WTC11 (cell line): ENCODE measurements at regions not wholly inside any gene's neighbourhood (a gene's known extent, or its start where the extent isn't known, plus 50 kb on each side); places are given as distances from the start of the nearest gene placed in this dataset.

Source experiments
- ATAC-seq: fragments of 200-7000 bp; cut with Tn5 transposase; 2 replicates; pipeline ENCODE4 v1.10.0; 2021; ENCODE audit warnings: mild to moderate bottlenecking, moderate library complexity
- CTCF ChIA-PET: fragments of 300-600 bp; sonication (Branson Sonifier 250); formaldehyde crosslinking; loops from one replicate; lab custom pipeline; 2021; ENCODE audit warnings: antibody characterized with exemption; lab: Charles Lee
- POLR2A ChIA-PET: fragments of 350-600 bp; sonication (Branson Sonifier 250); formaldehyde crosslinking; loops from one replicate; lab custom pipeline; 2021; ENCODE audit warnings: antibody characterized with exemption; lab: Charles Lee
- DNase-seq: peaks from one replicate; pipeline ENCODE4 v3.0.0; 2021; ENCODE audit warnings: low spot score
- H3K27ac Mint-ChIP-seq: 2 replicates; pipeline ENCODE4 v1.8.0; 2021; ENCODE audit warnings: mixed read lengths
- H3K27me3 Mint-ChIP-seq: 2 replicates; pipeline ENCODE4 v1.8.0; 2021; ENCODE audit warnings: low read depth, mild to moderate bottlenecking, moderate library complexity, mixed read lengths
- H3K36me3 Mint-ChIP-seq: 2 replicates; pipeline ENCODE4 v1.8.0; 2021; ENCODE audit warnings: mixed read lengths
- H3K4me1 Mint-ChIP-seq: 2 replicates; pipeline ENCODE4 v1.8.0; 2022; ENCODE audit warnings: mixed read lengths
- H3K4me3 Mint-ChIP-seq: 2 replicates; pipeline ENCODE4 v1.8.0; 2021; ENCODE audit warnings: mild to moderate bottlenecking, moderate library complexity, mixed read lengths
- H3K9me3 Mint-ChIP-seq: 2 replicates; pipeline ENCODE4 v1.8.0; 2021; ENCODE audit warnings: mixed read lengths
- ATF1 ChIP-seq: sonication (generic); formaldehyde crosslinking; IDR thresholded peaks from 2 replicates; pipeline ENCODE4 v1.8.1; 2023; ENCODE audit warnings: mild to moderate bottlenecking, moderate library complexity, missing genetic modification reagents
- CBFB ChIP-seq: sonication (generic); formaldehyde crosslinking; IDR thresholded peaks from 2 replicates; pipeline ENCODE4 v1.8.1; 2022; ENCODE audit warnings: mild to moderate bottlenecking, low read depth, missing genetic modification reagents
- GABPB1 ChIP-seq: sonication (generic); formaldehyde crosslinking; IDR thresholded peaks from 2 replicates; pipeline ENCODE4 v1.8.1; 2023; ENCODE audit warnings: mild to moderate bottlenecking, missing genetic modification reagents
- IRF2 ChIP-seq: sonication (generic); formaldehyde crosslinking; IDR thresholded peaks from 2 replicates; pipeline ENCODE4 v1.8.0; 2022; ENCODE audit warnings: low read depth, missing genetic modification reagents, borderline replicate concordance
- JUN ChIP-seq: sonication (generic); formaldehyde crosslinking; IDR thresholded peaks from 2 replicates; pipeline ENCODE4 v1.8.0; 2023; ENCODE audit warnings: mild to moderate bottlenecking, missing genetic modification reagents
- MYBL2 ChIP-seq: sonication (generic); formaldehyde crosslinking; IDR thresholded peaks from 2 replicates; pipeline ENCODE4 v1.8.1; 2023; ENCODE audit warnings: mild to moderate bottlenecking, moderate library complexity, missing genetic modification reagents
- NFE2L1 ChIP-seq: sonication (generic); formaldehyde crosslinking; IDR thresholded peaks from 2 replicates; pipeline ENCODE4 v1.8.1; 2023; ENCODE audit warnings: missing genetic modification reagents
- NR1H2 ChIP-seq: sonication (generic); formaldehyde crosslinking; IDR thresholded peaks from 2 replicates; pipeline ENCODE4 v1.9.0; 2021; ENCODE audit warnings: mild to moderate bottlenecking, moderate library complexity, missing genetic modification reagents
- NR2C2 ChIP-seq: sonication (generic); formaldehyde crosslinking; IDR thresholded peaks from 2 replicates; pipeline ENCODE4 v1.8.0; 2022; ENCODE audit warnings: mild to moderate bottlenecking, missing genetic modification reagents
- NR3C1 ChIP-seq: sonication (generic); formaldehyde crosslinking; conservative IDR thresholded peaks from 2 replicates; pipeline ENCODE4 v1.8.1; 2023; ENCODE audit warnings: low read depth, mild to moderate bottlenecking, missing genetic modification reagents
- SMAD3 ChIP-seq: sonication (generic); formaldehyde crosslinking; IDR thresholded peaks from 2 replicates; pipeline ENCODE4 v1.8.0; 2022; ENCODE audit warnings: missing genetic modification reagents, mild to moderate bottlenecking, borderline replicate concordance
- SMAD4 ChIP-seq: sonication (generic); formaldehyde crosslinking; IDR thresholded peaks from 2 replicates; pipeline ENCODE4 v1.8.0; 2022; ENCODE audit warnings: mild to moderate bottlenecking, missing genetic modification reagents
- ZNF317 ChIP-seq: sonication (generic); formaldehyde crosslinking; IDR thresholded peaks from 2 replicates; pipeline ENCODE4 v1.8.1; 2023; ENCODE audit warnings: low read depth, mild to moderate bottlenecking, moderate library complexity, missing genetic modification reagents, borderline replicate concordance
- ZNF416 ChIP-seq: fragments of 250-450 bp; sonication (Bioruptor Pico); IDR thresholded peaks from 2 replicates; pipeline ENCODE4 v1.9.0; 2021; ENCODE audit warnings: mild to moderate bottlenecking, inconsistent platforms
- ZNF671 ChIP-seq: fragments of 250-450 bp; sonication (Bioruptor Pico); IDR thresholded peaks from 2 replicates; pipeline ENCODE4 v1.8.0; 2021; ENCODE audit warnings: mild to moderate bottlenecking
- TF ChIP-seq, protein P1 (sequence below): sonication (generic); formaldehyde crosslinking; IDR thresholded peaks from 2 replicates; pipeline ENCODE4 v1.8.1; 2023; ENCODE audit warnings: mild to moderate bottlenecking, missing genetic modification reagents, borderline replicate concordance
- TF ChIP-seq, protein P2 (sequence below): fragments of 250-450 bp; sonication (Bioruptor Pico); IDR thresholded peaks from 2 replicates; pipeline ENCODE4 v1.9.0; 2021; ENCODE audit warnings: mild to moderate bottlenecking
- TF ChIP-seq, protein P3 (sequence below): sonication (generic); formaldehyde crosslinking; IDR thresholded peaks from 2 replicates; pipeline ENCODE4 v1.8.1; 2023; ENCODE audit warnings: mild to moderate bottlenecking, missing genetic modification reagents
- TF ChIP-seq, protein P4 (sequence below): fragments of 250-450 bp; sonication (Bioruptor Pico); IDR thresholded peaks from 2 replicates; pipeline ENCODE4 v1.8.0; 2021; ENCODE audit warnings: mild to moderate bottlenecking
- TF ChIP-seq, protein P5 (sequence below): sonication (generic); formaldehyde crosslinking; IDR thresholded peaks from 2 replicates; pipeline ENCODE4 v1.8.0; 2022; ENCODE audit warnings: missing genetic modification reagents

DNA sequence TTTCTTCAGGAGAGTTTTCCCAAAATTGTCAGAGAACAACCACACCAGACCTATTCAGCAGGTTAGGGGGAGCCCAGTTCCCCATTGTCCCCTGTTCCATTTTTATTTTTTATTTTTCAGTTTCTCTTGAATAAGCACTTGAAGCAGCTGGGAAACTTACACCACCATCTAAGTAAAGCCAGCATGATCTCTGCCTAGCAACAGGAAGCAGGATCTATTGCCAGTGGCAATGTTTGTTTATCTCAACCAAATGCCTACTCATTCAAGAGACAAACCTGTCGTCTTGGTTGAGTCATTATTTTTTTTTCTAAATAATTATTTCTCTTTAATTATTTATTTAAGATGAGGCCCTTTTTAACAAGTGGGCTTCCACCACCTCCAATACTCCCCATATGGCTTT lies 379.3 kb downstream of the PLK2 start:
- POLR2A ChIA-PET: no interaction called here
- ATAC-seq (no peak), DNase-seq (no peak)
- H3K27ac Mint-ChIP-seq: no peak overlapping the region
- TF ChIP-seq JUN (CRISPR knock-in tag) (no peak), CBFB (CRISPR knock-in tag) (no peak), IRF2 (CRISPR knock-in tag) (no peak), NFE2L1 (CRISPR knock-in tag) (no peak)
- TF ChIP-seq, protein P1, sequence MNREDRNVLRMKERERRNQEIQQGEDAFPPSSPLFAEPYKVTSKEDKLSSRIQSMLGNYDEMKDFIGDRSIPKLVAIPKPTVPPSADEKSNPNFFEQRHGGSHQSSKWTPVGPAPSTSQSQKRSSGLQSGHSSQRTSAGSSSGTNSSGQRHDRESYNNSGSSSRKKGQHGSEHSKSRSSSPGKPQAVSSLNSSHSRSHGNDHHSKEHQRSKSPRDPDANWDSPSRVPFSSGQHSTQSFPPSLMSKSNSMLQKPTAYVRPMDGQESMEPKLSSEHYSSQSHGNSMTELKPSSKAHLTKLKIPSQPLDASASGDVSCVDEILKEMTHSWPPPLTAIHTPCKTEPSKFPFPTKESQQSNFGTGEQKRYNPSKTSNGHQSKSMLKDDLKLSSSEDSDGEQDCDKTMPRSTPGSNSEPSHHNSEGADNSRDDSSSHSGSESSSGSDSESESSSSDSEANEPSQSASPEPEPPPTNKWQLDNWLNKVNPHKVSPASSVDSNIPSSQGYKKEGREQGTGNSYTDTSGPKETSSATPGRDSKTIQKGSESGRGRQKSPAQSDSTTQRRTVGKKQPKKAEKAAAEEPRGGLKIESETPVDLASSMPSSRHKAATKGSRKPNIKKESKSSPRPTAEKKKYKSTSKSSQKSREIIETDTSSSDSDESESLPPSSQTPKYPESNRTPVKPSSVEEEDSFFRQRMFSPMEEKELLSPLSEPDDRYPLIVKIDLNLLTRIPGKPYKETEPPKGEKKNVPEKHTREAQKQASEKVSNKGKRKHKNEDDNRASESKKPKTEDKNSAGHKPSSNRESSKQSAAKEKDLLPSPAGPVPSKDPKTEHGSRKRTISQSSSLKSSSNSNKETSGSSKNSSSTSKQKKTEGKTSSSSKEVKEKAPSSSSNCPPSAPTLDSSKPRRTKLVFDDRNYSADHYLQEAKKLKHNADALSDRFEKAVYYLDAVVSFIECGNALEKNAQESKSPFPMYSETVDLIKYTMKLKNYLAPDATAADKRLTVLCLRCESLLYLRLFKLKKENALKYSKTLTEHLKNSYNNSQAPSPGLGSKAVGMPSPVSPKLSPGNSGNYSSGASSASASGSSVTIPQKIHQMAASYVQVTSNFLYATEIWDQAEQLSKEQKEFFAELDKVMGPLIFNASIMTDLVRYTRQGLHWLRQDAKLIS (CRISPR knock-in tag): no peak
- TF ChIP-seq, protein P2, sequence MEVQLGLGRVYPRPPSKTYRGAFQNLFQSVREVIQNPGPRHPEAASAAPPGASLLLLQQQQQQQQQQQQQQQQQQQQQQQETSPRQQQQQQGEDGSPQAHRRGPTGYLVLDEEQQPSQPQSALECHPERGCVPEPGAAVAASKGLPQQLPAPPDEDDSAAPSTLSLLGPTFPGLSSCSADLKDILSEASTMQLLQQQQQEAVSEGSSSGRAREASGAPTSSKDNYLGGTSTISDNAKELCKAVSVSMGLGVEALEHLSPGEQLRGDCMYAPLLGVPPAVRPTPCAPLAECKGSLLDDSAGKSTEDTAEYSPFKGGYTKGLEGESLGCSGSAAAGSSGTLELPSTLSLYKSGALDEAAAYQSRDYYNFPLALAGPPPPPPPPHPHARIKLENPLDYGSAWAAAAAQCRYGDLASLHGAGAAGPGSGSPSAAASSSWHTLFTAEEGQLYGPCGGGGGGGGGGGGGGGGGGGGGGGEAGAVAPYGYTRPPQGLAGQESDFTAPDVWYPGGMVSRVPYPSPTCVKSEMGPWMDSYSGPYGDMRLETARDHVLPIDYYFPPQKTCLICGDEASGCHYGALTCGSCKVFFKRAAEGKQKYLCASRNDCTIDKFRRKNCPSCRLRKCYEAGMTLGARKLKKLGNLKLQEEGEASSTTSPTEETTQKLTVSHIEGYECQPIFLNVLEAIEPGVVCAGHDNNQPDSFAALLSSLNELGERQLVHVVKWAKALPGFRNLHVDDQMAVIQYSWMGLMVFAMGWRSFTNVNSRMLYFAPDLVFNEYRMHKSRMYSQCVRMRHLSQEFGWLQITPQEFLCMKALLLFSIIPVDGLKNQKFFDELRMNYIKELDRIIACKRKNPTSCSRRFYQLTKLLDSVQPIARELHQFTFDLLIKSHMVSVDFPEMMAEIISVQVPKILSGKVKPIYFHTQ: no peak
- TF ChIP-seq, protein P3, sequence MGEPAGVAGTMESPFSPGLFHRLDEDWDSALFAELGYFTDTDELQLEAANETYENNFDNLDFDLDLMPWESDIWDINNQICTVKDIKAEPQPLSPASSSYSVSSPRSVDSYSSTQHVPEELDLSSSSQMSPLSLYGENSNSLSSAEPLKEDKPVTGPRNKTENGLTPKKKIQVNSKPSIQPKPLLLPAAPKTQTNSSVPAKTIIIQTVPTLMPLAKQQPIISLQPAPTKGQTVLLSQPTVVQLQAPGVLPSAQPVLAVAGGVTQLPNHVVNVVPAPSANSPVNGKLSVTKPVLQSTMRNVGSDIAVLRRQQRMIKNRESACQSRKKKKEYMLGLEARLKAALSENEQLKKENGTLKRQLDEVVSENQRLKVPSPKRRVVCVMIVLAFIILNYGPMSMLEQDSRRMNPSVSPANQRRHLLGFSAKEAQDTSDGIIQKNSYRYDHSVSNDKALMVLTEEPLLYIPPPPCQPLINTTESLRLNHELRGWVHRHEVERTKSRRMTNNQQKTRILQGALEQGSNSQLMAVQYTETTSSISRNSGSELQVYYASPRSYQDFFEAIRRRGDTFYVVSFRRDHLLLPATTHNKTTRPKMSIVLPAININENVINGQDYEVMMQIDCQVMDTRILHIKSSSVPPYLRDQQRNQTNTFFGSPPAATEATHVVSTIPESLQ (CRISPR knock-in tag): no peak
- TF ChIP-seq, protein P4, sequence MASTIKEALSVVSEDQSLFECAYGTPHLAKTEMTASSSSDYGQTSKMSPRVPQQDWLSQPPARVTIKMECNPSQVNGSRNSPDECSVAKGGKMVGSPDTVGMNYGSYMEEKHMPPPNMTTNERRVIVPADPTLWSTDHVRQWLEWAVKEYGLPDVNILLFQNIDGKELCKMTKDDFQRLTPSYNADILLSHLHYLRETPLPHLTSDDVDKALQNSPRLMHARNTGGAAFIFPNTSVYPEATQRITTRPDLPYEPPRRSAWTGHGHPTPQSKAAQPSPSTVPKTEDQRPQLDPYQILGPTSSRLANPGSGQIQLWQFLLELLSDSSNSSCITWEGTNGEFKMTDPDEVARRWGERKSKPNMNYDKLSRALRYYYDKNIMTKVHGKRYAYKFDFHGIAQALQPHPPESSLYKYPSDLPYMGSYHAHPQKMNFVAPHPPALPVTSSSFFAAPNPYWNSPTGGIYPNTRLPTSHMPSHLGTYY (CRISPR knock-in tag): no peak
- no peak overlapping the region for H3K4me3 Mint-ChIP-seq
- H3K27me3 Mint-ChIP-seq: no peaks in the 10 kb centered on the region
- H3K4me1 Mint-ChIP-seq: peaks cover 37% of the 10 kb centered on the region
- CTCF ChIA-PET: no interaction called here
- H3K36me3 Mint-ChIP-seq: no peaks in the 10 kb centered on the region
- H3K9me3 Mint-ChIP-seq: no peaks in the 10 kb centered on the region

DNA sequence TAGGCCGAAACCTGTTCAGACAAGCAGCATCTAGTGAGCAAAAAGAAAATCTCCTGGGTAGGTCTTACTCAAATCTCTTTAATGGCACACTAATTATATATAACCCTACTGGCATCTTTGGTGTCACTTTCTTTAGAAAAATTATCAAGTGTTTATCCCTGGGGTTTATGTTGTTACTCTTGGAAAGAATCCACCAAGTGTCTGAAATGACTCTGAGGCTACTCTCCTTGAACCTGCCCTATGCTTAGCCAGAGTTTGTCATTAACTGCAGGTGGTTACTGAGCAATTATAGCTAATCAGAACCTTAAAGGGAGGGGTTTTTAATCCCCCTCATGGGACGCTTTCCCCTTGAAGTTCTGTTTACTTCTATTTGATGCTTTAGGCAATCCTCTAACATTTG lies 381.9 kb downstream of the PLK2 start:
- H3K4me3 Mint-ChIP-seq: no peak overlapping the region
- H3K27me3 Mint-ChIP-seq: no peaks in the 10 kb centered on the region
- no peak for TF ChIP-seq NR2C2 (CRISPR knock-in tag)
- no peak for TF ChIP-seq ATF1 (CRISPR knock-in tag)
- DNase-seq (no peak), ATAC-seq (no peak; the same call in 1 of the 2 replicates)
- no peaks in the 10 kb centered on the region for H3K9me3 Mint-ChIP-seq
- CTCF ChIA-PET: no interaction called here
- H3K36me3 Mint-ChIP-seq: no peaks in the 10 kb centered on the region
- H3K27ac Mint-ChIP-seq: 0 out of 2 replicates have a peak overlapping the region, but pooled peaks have one; percentile 55
- POLR2A ChIA-PET: no interaction called here
- peaks cover 33% of the 10 kb centered on the region for H3K4me1 Mint-ChIP-seq

DNA sequence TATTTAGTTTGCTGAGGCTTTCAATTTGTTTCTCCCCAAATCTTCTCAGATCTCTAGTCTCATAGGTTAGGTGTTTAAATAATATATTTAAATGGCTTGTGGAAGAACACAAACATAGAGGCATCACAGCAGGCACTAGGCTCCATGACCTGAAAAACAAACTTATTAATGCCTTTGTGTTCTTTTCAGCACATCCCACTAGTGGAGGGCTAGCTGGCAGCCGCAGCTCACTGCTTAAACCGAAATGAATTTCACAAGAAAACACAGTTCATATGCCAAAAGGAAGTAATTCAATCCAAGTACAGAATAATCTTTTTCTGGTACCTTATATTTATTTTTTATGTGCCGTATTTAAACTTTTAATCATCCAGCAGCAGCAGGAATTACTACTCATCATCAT lies 382.5 kb downstream of the PLK2 start:
- Mint-ChIP-seq H3K4me1 (peaks cover 34% of the 10 kb centered on the region), H3K4me3 (no peak overlapping the region), H3K27ac (no peak overlapping the region), H3K36me3 (no peaks in the 10 kb centered on the region), H3K27me3 (no peaks in the 10 kb centered on the region), H3K9me3 (no peaks in the 10 kb centered on the region)
- no peak for DNase-seq
- CTCF ChIA-PET: no interaction called here
- ATAC-seq: no peak
- POLR2A ChIA-PET: no interaction called here
- TF ChIP-seq ZNF317 (CRISPR knock-in tag) (no peak), ZNF416 (CRISPR knock-in tag) (no peak), SMAD4 (CRISPR knock-in tag) (no peak), ZNF671 (no peak), NR3C1 (CRISPR knock-in tag) (no peak), SMAD3 (no peak), MYBL2 (no peak), GABPB1 (CRISPR knock-in tag) (no peak), NR1H2 (no peak)
- TF ChIP-seq, protein P5, sequence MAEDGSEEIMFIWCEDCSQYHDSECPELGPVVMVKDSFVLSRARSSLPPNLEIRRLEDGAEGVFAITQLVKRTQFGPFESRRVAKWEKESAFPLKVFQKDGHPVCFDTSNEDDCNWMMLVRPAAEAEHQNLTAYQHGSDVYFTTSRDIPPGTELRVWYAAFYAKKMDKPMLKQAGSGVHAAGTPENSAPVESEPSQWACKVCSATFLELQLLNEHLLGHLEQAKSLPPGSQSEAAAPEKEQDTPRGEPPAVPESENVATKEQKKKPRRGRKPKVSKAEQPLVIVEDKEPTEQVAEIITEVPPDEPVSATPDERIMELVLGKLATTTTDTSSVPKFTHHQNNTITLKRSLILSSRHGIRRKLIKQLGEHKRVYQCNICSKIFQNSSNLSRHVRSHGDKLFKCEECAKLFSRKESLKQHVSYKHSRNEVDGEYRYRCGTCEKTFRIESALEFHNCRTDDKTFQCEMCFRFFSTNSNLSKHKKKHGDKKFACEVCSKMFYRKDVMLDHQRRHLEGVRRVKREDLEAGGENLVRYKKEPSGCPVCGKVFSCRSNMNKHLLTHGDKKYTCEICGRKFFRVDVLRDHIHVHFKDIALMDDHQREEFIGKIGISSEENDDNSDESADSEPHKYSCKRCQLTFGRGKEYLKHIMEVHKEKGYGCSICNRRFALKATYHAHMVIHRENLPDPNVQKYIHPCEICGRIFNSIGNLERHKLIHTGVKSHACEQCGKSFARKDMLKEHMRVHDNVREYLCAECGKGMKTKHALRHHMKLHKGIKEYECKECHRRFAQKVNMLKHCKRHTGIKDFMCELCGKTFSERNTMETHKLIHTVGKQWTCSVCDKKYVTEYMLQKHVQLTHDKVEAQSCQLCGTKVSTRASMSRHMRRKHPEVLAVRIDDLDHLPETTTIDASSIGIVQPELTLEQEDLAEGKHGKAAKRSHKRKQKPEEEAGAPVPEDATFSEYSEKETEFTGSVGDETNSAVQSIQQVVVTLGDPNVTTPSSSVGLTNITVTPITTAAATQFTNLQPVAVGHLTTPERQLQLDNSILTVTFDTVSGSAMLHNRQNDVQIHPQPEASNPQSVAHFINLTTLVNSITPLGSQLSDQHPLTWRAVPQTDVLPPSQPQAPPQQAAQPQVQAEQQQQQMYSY (CRISPR knock-in tag): no peak
